ENCODE measurements at regions not wholly inside any gene's neighbourhood (a gene's known extent, or its start where the extent isn't known, plus 50 kb on each side); places are given as distances from the start of the nearest gene placed in this dataset.

- no peak for DNase-seq (ENCODE audit: low read depth)
Measured at GRCh38 chr5:152270096-152270495, 135.0 kb downstream of the NMUR2 start.

- DNase-seq (ENCODE audit: low read depth): no peak
Measured at GRCh38 chr5:152269533-152269932, 135.5 kb downstream of the NMUR2 start.

GRCh38 chr5:152264645-152265254 is 140.3 kb downstream of the NMUR2 start:
- no peak for DNase-seq (ENCODE audit: low read depth)

- DNase-seq (ENCODE audit: low read depth): no peak
Measured at GRCh38 chr5:152262667-152263066, 142.4 kb downstream of the NMUR2 start.

- no peak for DNase-seq (ENCODE audit: low read depth)
Measured at GRCh38 chr5:152260940-152261339, 144.1 kb downstream of the NMUR2 start.

GRCh38 chr5:152259702-152260101 is 145.4 kb downstream of the NMUR2 start:
- DNase-seq (ENCODE audit: low read depth): no peak

- no peak for DNase-seq (ENCODE audit: low read depth)
Measured at GRCh38 chr5:152256580-152256979, 148.5 kb downstream of the NMUR2 start.

GRCh38 chr5:152255411-152255810 is 149.7 kb downstream of the NMUR2 start:
- DNase-seq (ENCODE audit: low read depth): no peak

GRCh38 chr5:152247850-152248385 is 157.2 kb downstream of the NMUR2 start:
- no peak for DNase-seq (ENCODE audit: low read depth)

GRCh38 chr5:152246401-152246800 is 158.7 kb downstream of the NMUR2 start:
- DNase-seq (ENCODE audit: low read depth): no peak

- no peak for DNase-seq (ENCODE audit: low read depth)
Measured at GRCh38 chr5:152237531-152237930, 167.5 kb downstream of the NMUR2 start.

- DNase-seq (ENCODE audit: low read depth): no peak
Measured at GRCh38 chr5:152226191-152226590, 178.9 kb downstream of the NMUR2 start.

GRCh38 chr5:152221721-152222629 is 183.1 kb downstream of the NMUR2 start:
- DNase-seq (ENCODE audit: low read depth): no peak

GRCh38 chr5:152218694-152219093 is 186.4 kb downstream of the NMUR2 start:
- DNase-seq (ENCODE audit: low read depth): no peak

- no peak for DNase-seq (ENCODE audit: low read depth)
Measured at GRCh38 chr5:152205804-152206203, 199.3 kb downstream of the NMUR2 start.

- DNase-seq (ENCODE audit: low read depth): no peak
Measured at GRCh38 chr5:152202321-152202720, 202.8 kb downstream of the NMUR2 start.

GRCh38 chr5:152193391-152194107 is 211.5 kb downstream of the NMUR2 start:
- no peak for DNase-seq (ENCODE audit: low read depth)

- no peak for DNase-seq (ENCODE audit: low read depth)
Measured at GRCh38 chr5:152188251-152188650, 216.8 kb downstream of the NMUR2 start.

- no peak for DNase-seq (ENCODE audit: low read depth)
Measured at GRCh38 chr5:152187668-152188067, 217.4 kb downstream of the NMUR2 start.

- no peak for DNase-seq (ENCODE audit: low read depth)
Measured at GRCh38 chr5:152185547-152186245, 219.4 kb downstream of the NMUR2 start.

- DNase-seq (ENCODE audit: low read depth): no peak
Measured at GRCh38 chr5:152184266-152184665, 220.8 kb downstream of the NMUR2 start.

GRCh38 chr5:152181461-152181860 is 223.6 kb downstream of the NMUR2 start:
- DNase-seq (ENCODE audit: low read depth): no peak

All from T follicular helper cell (primary cell).